ENCODE measurements at regions not wholly inside any gene's neighbourhood (a gene's known extent, or its start where the extent isn't known, plus 50 kb on each side); places are given as distances from the start of the nearest gene placed in this dataset.

- DNase-seq (ENCODE audit: low read depth) = no peak
Observed at GRCh38 chr1:239829535-239829934, 262.1 kb upstream of the FMN2 start.

GRCh38 chr1:239831577-239832355, 259.9 kb upstream of the FMN2 start:
- no peak for DNase-seq (ENCODE audit: low read depth)

- DNase-seq (ENCODE audit: low read depth) = no peak
Observed at GRCh38 chr1:239833723-239834122, 258.0 kb upstream of the FMN2 start.

- no peak for DNase-seq (ENCODE audit: low read depth)
Observed at GRCh38 chr1:239835946-239836440, 255.7 kb upstream of the FMN2 start.

GRCh38 chr1:239840336-239840735, 251.3 kb upstream of the FMN2 start:
- no peak for DNase-seq (ENCODE audit: low read depth)

- DNase-seq (ENCODE audit: low read depth) = no peak
Observed at GRCh38 chr1:239840790-239841189, 250.9 kb upstream of the FMN2 start.

- DNase-seq (ENCODE audit: low read depth) = no peak
Observed at GRCh38 chr1:239841631-239842030, 250.1 kb upstream of the FMN2 start.

- DNase-seq (ENCODE audit: low read depth) = no peak
Observed at GRCh38 chr1:239843541-239843940, 248.1 kb upstream of the FMN2 start.

GRCh38 chr1:239844833-239845232, 246.8 kb upstream of the FMN2 start:
- DNase-seq (ENCODE audit: low read depth) = no peak

- no peak for DNase-seq (ENCODE audit: low read depth)
Observed at GRCh38 chr1:239854922-239855321, 236.8 kb upstream of the FMN2 start.

GRCh38 chr1:239856067-239856466, 235.6 kb upstream of the FMN2 start:
- DNase-seq (ENCODE audit: low read depth) = no peak

- no peak for DNase-seq (ENCODE audit: low read depth)
Observed at GRCh38 chr1:239856924-239857323, 234.8 kb upstream of the FMN2 start.

GRCh38 chr1:239858057-239858456, 233.6 kb upstream of the FMN2 start:
- no peak for DNase-seq (ENCODE audit: low read depth)

GRCh38 chr1:239858529-239858928, 233.2 kb upstream of the FMN2 start:
- DNase-seq (ENCODE audit: low read depth) = no peak

GRCh38 chr1:239861985-239862384, 229.7 kb upstream of the FMN2 start:
- DNase-seq (ENCODE audit: low read depth) = no peak

- no peak for DNase-seq (ENCODE audit: low read depth)
Observed at GRCh38 chr1:239868058-239868832, 223.4 kb upstream of the FMN2 start.

- no peak for DNase-seq (ENCODE audit: low read depth)
Observed at GRCh38 chr1:239870194-239870593, 221.5 kb upstream of the FMN2 start.

GRCh38 chr1:239872626-239873025, 219.1 kb upstream of the FMN2 start:
- DNase-seq (ENCODE audit: low read depth) = no peak

- DNase-seq (ENCODE audit: low read depth) = no peak
Observed at GRCh38 chr1:239874831-239875230, 216.9 kb upstream of the FMN2 start.

- no peak for DNase-seq (ENCODE audit: low read depth)
Observed at GRCh38 chr1:239879321-239880170, 212.1 kb upstream of the FMN2 start.

GRCh38 chr1:239882967-239883366, 208.7 kb upstream of the FMN2 start:
- DNase-seq (ENCODE audit: low read depth) = no peak

GRCh38 chr1:239884796-239885195, 206.9 kb upstream of the FMN2 start:
- peak; percentile 16 for DNase-seq (ENCODE audit: low read depth)

Data from amniotic epithelial cell (primary cell).